GM18502 (cell line): ENCODE measurements at regions not wholly inside any gene's neighbourhood (a gene's known extent, or its start where the extent isn't known, plus 50 kb on each side); places are given as distances from the start of the nearest gene placed in this dataset.

ENCODE experiments used
- ATAC-seq: cut with Tn5 transposase; IDR thresholded peaks from one replicate; pipeline ENCODE4 v1.9.1; 2021; ENCODE audit warnings: mild to moderate bottlenecking; ENCODE audit not compliant: unreplicated experiment, poor library complexity

DNA sequence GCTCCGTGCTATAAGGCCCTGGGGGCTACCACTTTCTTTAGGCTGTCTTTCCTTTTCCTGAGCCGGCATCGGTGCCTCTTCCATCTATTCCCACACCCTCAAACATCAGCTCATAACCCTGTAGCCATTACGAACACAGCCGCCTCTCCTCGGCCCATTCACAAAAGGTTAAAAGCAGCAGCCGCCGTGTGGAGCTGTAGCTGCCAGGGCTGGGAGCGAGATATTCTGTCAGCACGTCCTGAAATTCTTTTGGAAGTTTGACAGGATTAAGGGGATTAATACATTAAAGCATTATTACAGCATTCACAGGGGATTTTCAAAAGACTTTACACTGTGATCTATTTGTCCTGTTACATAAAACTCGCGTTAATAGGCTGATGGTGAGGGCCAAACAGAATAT is 428.2 kb downstream of the CDK5RAP2 start:
- ATAC-seq = no peak

DNA sequence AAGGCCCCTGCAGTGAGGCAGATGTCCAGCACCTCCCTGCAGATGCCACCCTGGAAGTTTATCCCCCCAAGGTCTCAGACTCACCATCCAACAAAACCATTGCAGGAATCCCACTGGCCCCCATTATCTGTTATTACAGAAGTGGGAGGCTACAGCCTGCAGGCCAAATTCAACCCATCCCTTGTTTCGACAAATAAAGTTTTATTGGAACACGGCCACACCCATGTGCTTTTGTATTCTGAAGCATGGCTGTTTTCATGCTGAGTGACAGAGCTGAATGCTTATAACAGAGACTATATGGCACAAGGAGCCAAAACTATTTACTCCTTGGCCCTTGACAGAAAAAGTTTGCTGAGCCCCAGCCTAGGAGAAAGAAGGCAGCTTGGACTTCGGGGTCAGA is 428.8 kb downstream of the CDK5RAP2 start:
- ATAC-seq = no peak

DNA sequence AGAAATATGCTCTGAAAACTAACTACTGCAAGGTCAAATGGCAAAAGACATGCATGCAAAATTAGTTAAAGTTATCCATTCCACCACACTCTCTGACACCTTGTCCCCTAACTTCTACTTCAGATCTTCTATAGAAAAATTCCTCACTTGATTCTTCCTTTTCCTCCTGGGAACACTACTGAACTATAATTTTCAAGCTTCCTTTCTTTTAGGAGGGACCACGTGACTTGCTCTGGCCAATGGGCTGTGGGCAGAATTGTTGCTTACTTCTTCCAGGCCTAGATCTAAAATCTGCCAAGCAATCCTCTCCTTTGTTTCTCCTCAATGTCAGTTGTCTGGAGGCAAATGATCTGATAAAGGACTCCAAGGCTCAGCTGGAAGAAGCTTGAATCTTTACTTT is 441.0 kb downstream of the CDK5RAP2 start:
- ATAC-seq = no peak

DNA sequence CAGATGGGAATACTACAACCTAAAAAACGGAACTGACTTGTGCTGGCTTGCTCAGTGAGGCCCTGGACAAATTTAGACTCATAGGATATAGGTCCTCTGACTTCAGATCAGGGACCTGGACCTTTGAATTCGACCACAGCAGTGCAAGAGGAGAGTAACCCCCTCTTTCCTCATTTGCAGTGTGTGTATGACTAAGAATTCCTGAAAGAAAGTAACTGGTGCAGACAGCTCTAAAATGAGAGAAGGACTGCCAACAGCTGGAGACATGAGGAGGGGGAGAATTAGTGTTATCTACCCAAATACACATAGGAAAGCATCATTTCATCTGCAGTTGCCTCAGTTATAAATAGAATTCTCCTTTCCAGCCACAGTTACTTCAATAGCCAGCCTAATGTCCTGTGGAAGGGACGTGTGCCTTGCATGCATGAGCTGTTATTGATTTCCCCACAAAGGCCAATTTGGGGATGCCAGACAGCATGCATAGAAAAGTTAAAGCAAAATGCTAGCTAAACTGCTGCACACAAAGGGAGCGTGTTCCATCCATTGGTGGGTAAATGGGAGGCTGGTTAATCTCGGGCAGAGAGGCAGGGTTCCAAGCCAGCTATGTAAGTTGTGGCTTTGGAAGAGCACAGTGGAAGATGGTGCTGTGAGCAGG is 442.7 kb downstream of the CDK5RAP2 start:
- ATAC-seq = no peak

DNA sequence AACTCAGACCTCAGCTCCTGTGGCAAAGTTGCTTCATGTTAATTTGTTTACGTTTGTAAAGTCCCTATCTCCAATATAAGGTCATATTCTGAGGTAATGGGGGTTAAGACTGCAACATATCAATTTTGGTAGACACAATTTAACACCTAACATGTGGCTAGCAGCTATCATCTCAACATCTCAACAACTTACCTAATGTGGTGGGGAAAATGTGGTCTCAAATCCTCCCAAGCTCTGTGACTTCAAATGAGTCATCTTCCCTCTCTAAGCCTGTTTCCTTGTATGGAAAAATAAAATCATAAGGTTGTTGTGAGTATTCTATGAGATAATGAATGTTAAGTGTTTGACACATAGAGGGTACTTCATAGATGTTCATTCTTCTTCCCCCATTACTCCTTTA is 443.3 kb downstream of the CDK5RAP2 start:
- ATAC-seq = no peak

DNA sequence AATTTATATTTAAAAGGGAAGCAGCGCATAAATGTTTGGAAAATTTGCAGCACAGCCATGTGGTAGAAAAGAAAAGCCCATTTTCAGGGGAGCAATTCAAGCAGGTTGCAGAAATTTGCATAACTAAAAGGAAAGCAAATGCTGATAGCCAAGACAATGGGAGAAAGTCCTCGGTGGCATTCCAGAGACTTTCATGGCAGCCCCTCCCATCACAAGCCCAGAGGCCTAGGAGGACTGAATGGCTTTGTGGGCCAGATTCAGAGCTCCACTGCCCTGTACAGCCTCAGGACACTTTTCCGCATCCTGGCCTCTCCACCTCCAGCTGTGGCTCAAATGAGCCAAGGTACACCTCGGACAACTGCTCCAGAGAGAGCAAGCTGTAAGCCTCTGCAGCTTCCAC is 462.9 kb downstream of the CDK5RAP2 start:
- no peak for ATAC-seq

DNA sequence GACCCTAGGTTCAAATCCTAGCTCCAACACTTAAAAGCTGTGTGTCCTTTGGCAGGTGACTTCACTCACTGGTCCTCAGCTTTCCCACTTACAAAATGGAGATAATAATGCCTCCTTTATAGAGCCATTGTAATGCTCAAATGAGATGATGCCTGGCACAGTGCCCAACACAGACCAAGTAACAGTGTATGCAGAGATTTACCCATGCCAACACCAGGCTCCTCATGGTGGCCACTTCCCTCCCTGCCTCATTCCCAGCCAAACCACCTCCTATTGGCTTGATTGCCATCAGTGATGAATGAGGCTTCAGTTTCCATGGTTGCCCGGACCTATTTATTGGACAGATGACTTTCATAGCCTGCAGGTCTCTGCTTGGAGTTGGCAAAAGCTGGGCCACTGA is 469.4 kb downstream of the CDK5RAP2 start:
- no peak for ATAC-seq

DNA sequence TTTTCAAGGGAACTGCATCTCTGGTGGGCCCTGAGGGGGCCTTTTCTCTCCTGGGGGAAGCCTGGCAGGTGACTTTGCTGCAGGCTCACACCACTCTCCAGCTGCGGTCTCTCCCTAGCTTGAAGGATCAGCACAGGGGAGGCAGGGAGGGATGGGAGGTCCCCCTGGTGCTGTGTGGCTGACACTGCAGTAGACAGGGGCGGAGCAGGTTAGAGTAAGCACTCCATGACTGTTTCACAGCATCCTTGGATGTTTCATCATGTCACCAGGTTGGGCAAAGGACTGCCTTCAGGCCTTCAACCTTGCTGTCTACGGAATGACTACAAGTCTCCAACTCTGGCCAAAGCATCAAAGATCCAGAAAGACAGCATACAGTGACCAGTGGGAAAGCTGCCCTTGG is 470.7 kb downstream of the CDK5RAP2 start:
- no peak for ATAC-seq

DNA sequence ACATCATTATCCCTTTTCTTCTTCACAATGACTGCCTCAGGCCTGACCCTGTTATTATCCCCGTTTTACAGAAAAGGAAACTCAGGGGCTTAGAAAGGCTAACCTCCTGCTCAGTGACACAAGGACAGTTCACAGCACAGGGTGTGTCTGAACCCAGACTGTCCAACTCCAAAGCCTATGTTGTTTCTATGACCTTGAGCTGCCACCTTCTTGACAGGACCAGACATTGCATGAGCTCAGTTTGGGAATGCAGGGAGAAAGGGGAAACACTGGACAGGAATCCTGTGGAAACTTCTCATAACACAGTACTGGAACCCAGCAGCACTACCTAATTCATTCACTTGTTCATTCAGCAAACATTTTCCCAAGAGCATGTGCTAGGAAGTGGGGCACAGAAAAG is 472.8 kb downstream of the CDK5RAP2 start:
- ATAC-seq = no peak

DNA sequence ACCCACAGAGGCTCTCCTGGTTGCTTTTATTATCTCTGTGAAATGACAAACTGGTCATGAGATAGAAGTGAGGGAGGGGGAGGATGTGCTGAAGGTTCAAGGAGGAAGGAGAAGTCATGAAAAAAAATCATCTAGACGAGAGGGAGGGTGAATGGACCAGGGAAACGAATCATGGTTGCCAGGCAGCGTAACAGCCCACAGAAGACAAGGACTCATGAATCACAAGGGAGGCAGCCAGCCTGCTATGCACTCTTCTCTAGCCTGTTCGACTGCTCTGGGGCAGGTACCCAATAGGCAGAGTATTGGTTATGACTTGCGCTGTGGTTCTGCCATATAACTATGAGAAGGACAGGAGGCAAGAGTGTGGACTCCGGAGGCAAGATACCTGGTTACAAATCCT is 475.2 kb downstream of the CDK5RAP2 start:
- no peak for ATAC-seq

DNA sequence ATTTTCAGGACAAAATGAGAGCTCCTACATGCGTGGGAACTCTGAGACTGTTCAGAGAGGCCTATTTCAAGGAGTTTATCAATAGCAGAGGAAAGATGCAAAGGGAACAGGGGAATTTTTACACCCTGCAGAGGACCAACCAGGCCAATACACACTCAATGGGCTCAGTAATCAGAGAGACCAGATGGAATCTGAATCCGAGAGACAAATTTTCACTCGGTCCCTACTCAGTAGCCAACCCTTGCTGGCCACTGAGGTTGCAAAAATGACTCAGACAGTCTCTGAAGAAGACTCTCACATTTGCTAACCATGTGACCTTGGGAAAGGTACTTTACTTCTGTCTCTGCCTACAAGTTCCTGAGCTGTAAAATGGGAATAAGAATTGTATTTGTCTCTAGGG is 479.4 kb downstream of the CDK5RAP2 start:
- no peak for ATAC-seq

DNA sequence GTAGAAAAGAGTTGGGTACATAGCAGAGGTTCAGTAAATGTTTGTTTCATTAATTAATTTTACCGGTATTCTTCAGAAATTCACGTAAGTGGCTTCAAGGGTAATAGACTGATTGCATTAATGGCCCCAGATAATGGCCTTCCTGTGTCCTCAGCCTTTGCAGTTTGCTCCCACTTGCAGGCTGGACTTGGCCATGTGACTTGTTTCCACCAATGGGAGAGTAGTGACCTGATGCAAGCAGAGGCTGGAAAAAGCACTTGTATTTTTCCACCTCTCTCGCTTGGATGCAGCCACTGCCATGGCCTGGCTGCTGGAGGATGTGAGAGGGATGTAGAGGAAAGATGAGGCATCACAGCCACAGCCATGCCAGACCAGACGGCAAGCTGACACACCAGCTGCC is 480.9 kb downstream of the CDK5RAP2 start:
- no peak for ATAC-seq

DNA sequence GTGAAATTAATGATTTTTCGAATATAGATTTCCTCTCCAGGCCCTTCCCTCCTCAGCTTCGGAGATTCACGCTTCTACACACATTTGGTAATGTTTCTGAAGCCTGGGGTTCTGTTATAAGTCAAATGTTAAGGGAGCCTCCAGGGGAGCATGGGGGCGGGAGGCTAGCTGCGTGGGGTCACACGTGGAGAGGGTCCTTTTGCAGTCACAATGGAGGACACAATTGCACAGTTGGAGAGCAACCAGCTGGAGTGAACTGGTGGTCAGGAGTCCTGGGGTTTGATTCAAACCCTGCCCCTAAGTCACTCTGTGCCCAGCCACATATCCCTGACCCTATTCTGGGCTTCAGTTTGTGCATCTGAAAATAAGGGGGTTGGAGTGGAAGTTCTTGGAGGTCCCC is 481.4 kb downstream of the CDK5RAP2 start:
- ATAC-seq = no peak

DNA sequence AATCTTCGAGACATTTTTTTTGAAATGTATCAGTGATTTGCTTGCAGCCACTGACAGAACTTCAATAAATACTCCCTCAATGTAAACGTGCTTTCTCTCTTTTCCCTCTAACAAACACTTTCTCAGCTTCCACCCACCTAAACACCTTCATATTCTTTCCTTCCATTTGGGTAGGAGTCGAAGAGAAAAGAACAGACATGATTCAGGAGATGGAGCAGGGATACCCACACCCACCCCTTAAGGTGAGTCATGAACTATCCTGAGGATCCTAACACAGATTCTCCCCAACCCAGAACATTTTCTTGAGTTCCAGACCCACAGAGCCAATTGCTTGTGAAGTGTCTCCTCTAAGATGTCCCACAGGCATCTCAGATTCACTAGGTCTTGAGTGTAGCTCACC is 488.8 kb downstream of the CDK5RAP2 start:
- no peak for ATAC-seq

DNA sequence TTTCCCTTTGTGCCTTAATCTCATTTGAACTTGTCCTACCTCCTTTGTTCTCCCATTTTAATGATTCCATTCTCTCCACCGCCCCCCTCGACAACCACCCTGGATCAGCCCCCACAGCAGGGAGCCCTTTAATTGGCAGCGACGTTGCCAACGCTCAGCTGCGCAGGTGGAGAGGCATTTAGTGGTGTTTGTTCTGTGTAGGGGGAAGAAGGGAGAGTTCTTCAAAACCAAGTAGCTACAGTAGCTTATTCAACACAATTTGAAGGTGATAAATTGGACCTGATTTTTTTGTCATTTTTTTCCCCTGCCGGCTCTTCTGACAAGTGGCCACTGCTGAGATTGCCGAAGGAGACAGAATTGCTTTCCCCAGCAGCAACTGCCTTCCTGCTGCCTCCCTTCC is 499.1 kb downstream of the CDK5RAP2 start:
- ATAC-seq = no peak

DNA sequence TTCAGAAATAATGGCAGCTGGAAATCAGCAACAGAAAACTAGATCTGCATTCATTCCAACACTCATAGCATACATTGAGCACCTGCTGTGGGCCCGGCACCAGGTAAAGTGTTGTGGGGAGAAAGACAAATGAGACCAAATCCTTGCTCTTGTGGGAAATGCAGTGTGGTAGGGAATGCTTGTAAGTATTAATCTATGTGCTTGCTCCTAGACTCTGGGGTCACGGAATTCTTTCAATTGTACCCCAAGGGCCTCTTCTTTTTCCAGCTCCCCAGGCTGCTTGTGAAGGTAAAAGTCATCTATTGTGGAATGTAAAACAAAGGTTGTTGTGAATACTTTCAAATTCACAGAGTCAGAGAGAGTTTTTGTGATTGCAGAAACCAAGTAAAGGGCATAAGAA is 501.9 kb downstream of the CDK5RAP2 start:
- no peak for ATAC-seq

DNA sequence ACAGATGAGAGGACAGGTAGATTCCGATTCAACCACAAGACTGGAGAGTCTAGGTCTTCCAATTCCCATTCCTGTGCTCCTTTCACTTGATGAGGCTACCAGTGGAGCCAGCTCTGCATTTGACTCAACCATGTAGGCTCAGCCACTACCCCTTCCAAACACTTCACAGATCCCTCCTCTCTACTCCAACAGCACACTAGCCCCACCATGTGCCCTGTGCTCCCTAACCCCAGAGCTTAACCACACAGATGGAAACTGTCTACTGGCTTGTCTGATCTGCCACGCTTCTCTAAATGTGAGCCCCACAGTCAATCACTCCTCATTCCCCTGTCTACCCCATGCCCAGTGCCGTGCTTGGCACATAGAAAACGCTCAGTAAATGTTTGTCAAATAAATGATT is 508.2 kb downstream of the CDK5RAP2 start:
- no peak for ATAC-seq

DNA sequence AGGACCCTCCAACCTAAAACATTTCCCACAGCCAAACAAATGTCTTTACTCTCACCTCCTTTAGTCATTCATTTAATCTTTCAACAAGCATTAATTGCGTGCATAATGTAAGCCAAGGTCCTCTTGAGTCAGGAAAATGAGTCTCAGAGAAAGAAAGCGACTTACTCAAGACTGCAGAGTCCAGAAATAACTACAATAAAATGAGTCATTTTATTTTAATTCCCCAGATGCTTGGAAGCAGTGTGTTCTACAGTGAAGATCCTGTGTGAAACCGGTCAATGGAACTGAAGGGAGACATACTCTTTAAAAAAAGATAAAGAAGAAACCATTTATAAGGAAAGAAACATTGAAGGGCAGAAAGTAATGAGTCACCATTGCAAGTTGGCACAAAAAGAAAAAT is 513.7 kb downstream of the CDK5RAP2 start:
- ATAC-seq = no peak

DNA sequence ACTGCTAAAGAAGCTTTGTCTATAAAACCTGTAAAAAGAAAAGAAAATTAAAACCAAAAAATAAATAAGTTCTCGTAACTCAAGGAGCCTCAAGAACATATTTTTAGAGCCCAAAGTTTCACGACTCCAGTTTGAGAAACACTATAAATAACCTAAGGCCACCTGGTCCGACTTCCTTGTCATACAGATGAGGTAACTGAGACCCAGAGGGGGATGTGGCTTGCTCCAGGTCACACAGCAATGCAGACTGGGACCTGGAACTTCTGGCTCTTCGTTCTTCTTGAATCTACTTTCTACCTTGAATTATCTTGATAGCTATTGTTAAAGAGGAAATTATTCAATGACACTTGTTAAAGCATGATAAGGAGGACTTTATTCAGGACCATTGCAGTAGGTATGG is 514.8 kb downstream of the CDK5RAP2 start:
- no peak for ATAC-seq

DNA sequence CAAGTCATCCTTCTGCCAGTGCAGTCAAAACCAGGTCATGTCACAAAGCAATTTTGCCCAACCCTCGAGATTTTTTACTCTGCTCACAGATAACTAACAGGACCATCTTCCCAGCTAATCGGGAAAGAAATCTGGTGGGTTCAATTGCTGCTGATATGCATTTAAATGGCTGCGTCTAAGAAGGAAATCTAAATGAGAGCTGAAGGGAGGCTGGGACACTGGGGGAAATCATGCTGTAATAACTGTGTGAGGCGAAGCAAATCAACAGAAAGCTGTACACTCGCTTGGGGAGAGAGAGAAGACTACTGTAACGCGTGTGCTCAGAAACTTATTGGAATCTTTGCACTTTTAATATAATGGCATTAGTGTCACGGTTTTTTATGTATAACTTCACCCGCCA is 535.0 kb downstream of the CDK5RAP2 start:
- no peak for ATAC-seq

DNA sequence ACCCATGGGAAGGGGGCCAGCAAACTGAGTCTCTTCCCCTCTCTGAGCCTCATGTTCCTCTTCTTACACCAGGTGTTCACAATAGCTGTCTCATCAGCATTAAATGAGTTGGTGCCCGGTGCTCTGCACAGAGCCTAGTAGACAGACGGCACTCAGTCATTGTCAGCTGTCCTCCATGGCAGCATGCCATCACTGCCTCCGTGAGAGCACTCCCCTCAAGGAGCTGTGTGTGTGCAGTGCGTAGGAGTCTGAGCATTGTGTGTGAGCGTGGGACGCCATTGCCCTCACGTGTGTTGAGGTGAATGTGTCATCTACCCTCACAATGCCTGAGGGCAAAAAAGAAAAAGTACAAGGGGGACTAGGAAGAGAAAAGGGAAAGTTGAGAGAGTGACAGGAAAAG is 536.5 kb downstream of the CDK5RAP2 start:
- no peak for ATAC-seq

DNA sequence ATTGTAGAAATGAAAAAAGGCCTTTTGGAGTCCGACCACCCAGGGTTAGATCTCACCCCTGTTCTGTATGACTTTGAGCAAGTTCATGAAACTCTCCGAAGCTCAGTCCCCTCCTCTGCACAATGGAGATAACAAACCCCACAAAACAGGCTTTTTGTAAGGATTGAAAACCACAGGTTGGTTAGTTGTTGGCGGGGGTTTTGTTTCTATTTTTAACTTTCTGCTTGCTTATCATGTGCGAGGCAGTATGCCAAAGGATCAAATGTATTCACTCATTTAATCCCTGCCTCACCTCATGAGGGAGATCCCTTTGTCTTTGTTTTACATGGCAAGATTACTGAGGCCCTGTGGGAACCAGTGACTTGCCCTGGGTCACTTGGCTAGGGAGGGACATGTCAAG is 539.1 kb downstream of the CDK5RAP2 start:
- ATAC-seq = no peak

DNA sequence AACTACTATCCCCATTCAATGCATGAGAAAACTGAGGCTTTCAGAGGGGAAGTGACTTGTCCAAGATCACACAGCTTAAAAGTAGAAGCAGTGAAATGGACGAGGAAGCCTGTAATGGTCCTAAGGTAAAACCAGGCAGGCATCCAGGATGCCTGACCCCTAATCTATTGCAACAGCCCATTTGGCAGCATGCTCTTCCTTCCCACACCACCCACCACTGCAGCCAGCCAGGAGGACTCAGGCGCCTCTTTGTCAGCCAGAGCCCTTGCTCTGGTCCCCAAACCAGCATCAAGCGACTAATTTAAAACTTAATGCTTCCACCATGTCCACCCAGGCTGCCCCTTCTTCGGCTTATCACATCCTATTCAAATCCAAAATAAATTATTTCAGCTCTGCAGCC is 541.6 kb downstream of the CDK5RAP2 start:
- ATAC-seq = no peak
